Neural progenitor cell (in vitro differentiated cells): ENCODE measurements at regions not wholly inside any gene's neighbourhood (a gene's known extent, or its start where the extent isn't known, plus 50 kb on each side); places are given as distances from the start of the nearest gene placed in this dataset.

Source experiments
- DNase-seq: peaks from one replicate; pipeline ENCODE4 v3.0.0-alpha.2; 2016; ENCODE audit warnings: low spot score
- H2AFZ ChIP-seq: fragments of 200-600 bp; sonication (generic); replicated peaks from 2 replicates; pipeline ENCODE4 v1.6.1; 2016; ENCODE audit warnings: antibody characterized with exemption
- H3F3A ChIP-seq: fragments of 200-600 bp; sonication (generic); 2 replicates; pipeline ENCODE4 v1.6.1; 2016; ENCODE audit warnings: antibody characterized with exemption, low read depth
- H3K27ac ChIP-seq: fragments of 200-600 bp; sonication (generic); 2 replicates; pipeline ENCODE4 v1.5.1; 2016; ENCODE audit warnings: mild to moderate bottlenecking
- H3K27me3 ChIP-seq: fragments of 200-600 bp; sonication (generic); 2 replicates; pipeline ENCODE4 v1.6.1; 2016; ENCODE audit warnings: mild to moderate bottlenecking, moderate library complexity
- H3K36me3 ChIP-seq: fragments of 200-600 bp; sonication (generic); 2 replicates; pipeline ENCODE4 v1.5.1; 2016
- H3K4me1 ChIP-seq: fragments of 200-600 bp; sonication (generic); 2 replicates; pipeline ENCODE4 v1.6.1; 2016; ENCODE audit warnings: mixed run types
- H3K4me2 ChIP-seq: fragments of 200-600 bp; sonication (generic); 2 replicates; pipeline ENCODE4 v1.6.1; 2016
- H3K4me3 ChIP-seq: fragments of 200-600 bp; sonication (generic); 2 replicates; pipeline ENCODE4 v1.5.1; 2016
- H3K79me2 ChIP-seq: fragments of 200-600 bp; sonication (generic); 2 replicates; pipeline ENCODE4 v1.6.1; 2016; ENCODE audit warnings: low read depth
- H3K9ac ChIP-seq: fragments of 200-600 bp; sonication (generic); 2 replicates; pipeline ENCODE4 v1.6.1; 2016
- H3K9me3 ChIP-seq: fragments of 200-600 bp; sonication (generic); 2 replicates; pipeline ENCODE4 v1.5.1; 2016; ENCODE audit warnings: low read depth
- H4K20me1 ChIP-seq: fragments of 200-600 bp; sonication (generic); 2 replicates; pipeline ENCODE4 v1.6.1; 2016; ENCODE audit warnings: low read depth
- H3K27ac Mint-ChIP-seq: 3 replicates; pipeline ENCODE4 v1.8.0; 2021; ENCODE audit warnings: mixed read lengths
- H3K27me3 Mint-ChIP-seq: 2 replicates; pipeline ENCODE4 v1.8.0; 2022; ENCODE audit warnings: low read depth, mild to moderate bottlenecking, inconsistent platforms, moderate library complexity, mixed read lengths; ENCODE audit not compliant: insufficient read depth
- H3K36me3 Mint-ChIP-seq: 3 replicates; pipeline ENCODE4 v1.8.0; 2021; ENCODE audit warnings: mixed read lengths
- H3K4me1 Mint-ChIP-seq: 3 replicates; pipeline ENCODE4 v1.8.0; 2021; ENCODE audit warnings: mixed read lengths
- H3K4me3 Mint-ChIP-seq: 3 replicates; pipeline ENCODE4 v1.8.0; 2021; ENCODE audit warnings: mild to moderate bottlenecking, moderate library complexity, mixed read lengths
- H3K9me3 Mint-ChIP-seq: 3 replicates; pipeline ENCODE4 v1.8.0; 2020; ENCODE audit warnings: mixed read lengths
- EZH2 ChIP-seq: fragments of 200-600 bp; sonication (generic); IDR thresholded peaks from 2 replicates; pipeline ENCODE4 v1.6.1; 2017; ENCODE audit warnings: antibody characterized with exemption, mild to moderate bottlenecking, moderate library complexity
- EZH2phosphoT487 ChIP-seq: fragments of 200-600 bp; sonication (generic); IDR thresholded peaks from 2 replicates; pipeline ENCODE4 v1.6.1; 2017; ENCODE audit warnings: antibody characterized with exemption
- TF ChIP-seq, protein P1 (sequence below): fragments of 200-600 bp; sonication (generic); IDR thresholded peaks from 2 replicates; pipeline ENCODE4 v1.5.1; 2017; ENCODE audit warnings: antibody characterized with exemption, mild to moderate bottlenecking

DNA sequence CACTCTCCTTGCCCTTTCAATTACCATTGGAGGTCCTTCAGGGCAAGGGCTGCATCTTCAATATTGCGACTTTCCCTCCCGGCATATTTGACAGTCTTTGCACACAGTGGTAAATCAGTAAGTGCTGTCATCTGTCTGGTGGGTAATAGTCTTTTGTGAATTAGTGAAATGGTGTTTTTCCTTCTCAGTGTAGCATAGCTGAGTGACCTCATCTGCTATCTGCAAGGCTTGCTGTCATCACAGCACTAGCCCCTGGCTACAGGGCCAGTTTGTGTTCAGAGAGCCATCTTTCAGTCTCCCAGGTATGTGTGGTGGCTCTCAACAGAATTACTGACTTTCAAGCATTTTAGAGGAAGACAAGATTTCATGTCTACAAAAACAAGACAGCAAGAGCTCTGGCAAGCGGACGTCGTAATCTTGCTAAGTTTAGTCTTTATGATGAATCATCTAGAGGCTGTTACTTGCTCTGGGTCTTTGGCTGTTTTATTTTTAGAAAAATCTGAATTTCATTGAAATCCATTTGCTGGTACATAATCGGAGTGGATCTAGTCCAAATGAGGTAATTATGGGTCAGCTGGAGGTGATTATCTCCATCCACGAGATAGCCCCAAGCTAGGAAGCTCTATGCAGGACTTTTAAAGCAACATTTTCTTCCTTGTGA is 528.9 kb downstream of the EPM2A start:
- Histone ChIP-seq H3K9me3 (no peaks in the 10 kb centered on the region), H3K27me3 (no peaks in the 10 kb centered on the region), H4K20me1 (no peaks in the 10 kb centered on the region), H3K27ac (no peak overlapping the region), H3K4me3 (no peak overlapping the region), H3K36me3 (no peaks in the 10 kb centered on the region), H3K9ac (no peak overlapping the region), H3K4me2 (no peak overlapping the region), H3K4me1 (no peaks in the 10 kb centered on the region), H2AFZ (no peak overlapping the region), H3F3A (no peaks in the 10 kb centered on the region), H3K79me2 (no peaks in the 10 kb centered on the region)
- no peak for TF ChIP-seq EZH2
- TF ChIP-seq, protein P1, sequence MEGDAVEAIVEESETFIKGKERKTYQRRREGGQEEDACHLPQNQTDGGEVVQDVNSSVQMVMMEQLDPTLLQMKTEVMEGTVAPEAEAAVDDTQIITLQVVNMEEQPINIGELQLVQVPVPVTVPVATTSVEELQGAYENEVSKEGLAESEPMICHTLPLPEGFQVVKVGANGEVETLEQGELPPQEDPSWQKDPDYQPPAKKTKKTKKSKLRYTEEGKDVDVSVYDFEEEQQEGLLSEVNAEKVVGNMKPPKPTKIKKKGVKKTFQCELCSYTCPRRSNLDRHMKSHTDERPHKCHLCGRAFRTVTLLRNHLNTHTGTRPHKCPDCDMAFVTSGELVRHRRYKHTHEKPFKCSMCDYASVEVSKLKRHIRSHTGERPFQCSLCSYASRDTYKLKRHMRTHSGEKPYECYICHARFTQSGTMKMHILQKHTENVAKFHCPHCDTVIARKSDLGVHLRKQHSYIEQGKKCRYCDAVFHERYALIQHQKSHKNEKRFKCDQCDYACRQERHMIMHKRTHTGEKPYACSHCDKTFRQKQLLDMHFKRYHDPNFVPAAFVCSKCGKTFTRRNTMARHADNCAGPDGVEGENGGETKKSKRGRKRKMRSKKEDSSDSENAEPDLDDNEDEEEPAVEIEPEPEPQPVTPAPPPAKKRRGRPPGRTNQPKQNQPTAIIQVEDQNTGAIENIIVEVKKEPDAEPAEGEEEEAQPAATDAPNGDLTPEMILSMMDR, result no peak
- H3K27me3 Mint-ChIP-seq, result peaks cover 2% of the 10 kb centered on the region
- no peak overlapping the region for H3K4me3 Mint-ChIP-seq
- no peak for DNase-seq
- H3K27ac Mint-ChIP-seq, result no peak overlapping the region
- H3K4me1 Mint-ChIP-seq, result no peaks in the 10 kb centered on the region
- no peaks in the 10 kb centered on the region for H3K9me3 Mint-ChIP-seq
- no peaks in the 10 kb centered on the region for H3K36me3 Mint-ChIP-seq

DNA sequence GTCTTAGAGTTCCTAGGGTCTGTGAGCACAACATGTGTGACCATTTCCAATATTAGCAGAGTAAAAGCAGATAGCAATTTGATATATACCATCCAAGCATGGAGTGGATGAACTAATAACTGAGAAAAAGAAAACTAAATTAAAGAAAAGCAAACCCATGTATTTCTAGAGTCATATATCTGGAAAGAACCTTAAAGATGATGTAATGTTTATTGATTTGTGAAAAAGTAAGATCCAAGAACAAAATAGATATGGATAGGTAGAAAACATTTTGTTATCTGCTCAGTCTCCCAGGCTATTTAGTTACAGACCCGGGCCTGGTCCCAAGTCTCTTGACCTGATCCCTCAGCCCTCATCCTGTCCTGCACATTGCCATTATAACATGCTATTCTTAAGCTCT is 526.8 kb downstream of the EPM2A start:
- DNase-seq, result no peak
- H3K36me3 ChIP-seq, result no peaks in the 10 kb centered on the region
- no peaks in the 10 kb centered on the region for H3K27me3 ChIP-seq
- no peaks in the 10 kb centered on the region for H3K79me2 ChIP-seq
- no peak overlapping the region for H3K27ac Mint-ChIP-seq
- H3K4me3 ChIP-seq, result no peak overlapping the region
- H3K9ac ChIP-seq, result no peak overlapping the region
- no peak overlapping the region for H3K27ac ChIP-seq
- no peaks in the 10 kb centered on the region for H3K9me3 Mint-ChIP-seq
- no peak overlapping the region for H3K4me2 ChIP-seq
- no peaks in the 10 kb centered on the region for H3K4me1 ChIP-seq
- TF ChIP-seq EZH2, result no peak
- TF ChIP-seq, protein P1, result no peak
- TF ChIP-seq EZH2phosphoT487, result no peak
- H3K4me3 Mint-ChIP-seq, result no peak overlapping the region
- peaks cover 2% of the 10 kb centered on the region for H3K27me3 Mint-ChIP-seq
- H4K20me1 ChIP-seq, result no peaks in the 10 kb centered on the region
- no peaks in the 10 kb centered on the region for H3K9me3 ChIP-seq
- H3K4me1 Mint-ChIP-seq, result no peaks in the 10 kb centered on the region
- H3F3A ChIP-seq, result no peaks in the 10 kb centered on the region
- no peak overlapping the region for H2AFZ ChIP-seq
- no peaks in the 10 kb centered on the region for H3K36me3 Mint-ChIP-seq

DNA sequence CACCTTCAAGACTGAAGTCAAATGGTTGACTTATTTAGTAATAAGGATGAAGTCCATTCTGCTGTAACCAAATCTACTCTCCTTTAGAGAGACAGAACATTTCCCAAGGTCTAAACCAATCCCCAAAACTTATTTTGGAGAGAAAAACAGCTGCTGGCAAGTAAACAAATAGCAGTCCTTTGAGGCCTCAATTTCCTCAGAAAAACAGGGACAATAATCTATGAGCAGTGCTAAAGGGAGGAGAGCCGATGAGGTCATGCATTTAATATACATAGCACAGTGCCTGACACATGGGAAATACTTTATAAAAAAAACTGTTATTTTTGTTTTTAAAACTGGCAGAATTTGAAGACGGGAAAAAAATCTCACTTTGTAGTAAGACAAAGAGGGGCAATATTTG is 526.0 kb downstream of the EPM2A start:
- Histone ChIP-seq H3K27ac (no peak overlapping the region), H3F3A (no peaks in the 10 kb centered on the region), H3K4me2 (no peak overlapping the region), H3K79me2 (no peaks in the 10 kb centered on the region), H3K9ac (no peak overlapping the region), H3K4me3 (no peak overlapping the region), H3K4me1 (no peaks in the 10 kb centered on the region), H2AFZ (no peak overlapping the region), H3K9me3 (no peaks in the 10 kb centered on the region), H3K27me3 (no peaks in the 10 kb centered on the region), H4K20me1 (no peaks in the 10 kb centered on the region), H3K36me3 (no peaks in the 10 kb centered on the region)
- TF ChIP-seq, protein P1, result no peak
- TF ChIP-seq EZH2phosphoT487 (no peak), EZH2 (no peak)
- H3K27ac Mint-ChIP-seq, result no peak overlapping the region
- H3K36me3 Mint-ChIP-seq, result no peaks in the 10 kb centered on the region
- peaks cover 2% of the 10 kb centered on the region for H3K27me3 Mint-ChIP-seq
- no peak for DNase-seq
- no peaks in the 10 kb centered on the region for H3K9me3 Mint-ChIP-seq
- H3K4me1 Mint-ChIP-seq, result no peaks in the 10 kb centered on the region
- H3K4me3 Mint-ChIP-seq, result no peak overlapping the region
